ENCODE measurements at regions not wholly inside any gene's neighbourhood (a gene's known extent, or its start where the extent isn't known, plus 50 kb on each side); places are given as distances from the start of the nearest gene placed in this dataset.

- Histone ChIP-seq H2BK12ac (ENCODE audit: insufficient read length, low read depth, low read length) (no peak overlapping the region), H3K56ac (ENCODE audit: insufficient read length, low read depth, low read length) (no peak overlapping the region), H3K4me1 (ENCODE audit: insufficient read depth, low read length) (no peaks in the 10 kb centered on the region), H2AFZ (ENCODE audit: low read length) (no peak overlapping the region), H3K14ac (ENCODE audit: insufficient read depth, low read length) (no peak overlapping the region), H3K23me2 (ENCODE audit: insufficient read length, low read depth, low read length, poor library complexity, severe bottlenecking) (no peaks in the 10 kb centered on the region), H4K91ac (ENCODE audit: insufficient read length, low read depth, low read length) (no peak overlapping the region), H3K4me2 (ENCODE audit: insufficient read depth, insufficient read length, low read length) (no peak overlapping the region), H2AK5ac (ENCODE audit: insufficient read length, low read length) (no peak overlapping the region), H3K4ac (ENCODE audit: low read depth, low read length) (no peak overlapping the region), H3T11ph (ENCODE audit: low read length) (no peak overlapping the region), H4K8ac (replicated peaks; ENCODE audit: insufficient read length, low read depth, low read length) (no peak overlapping the region), H4K20me1 (ENCODE audit: control insufficient read depth, insufficient read depth, insufficient read length) (no peaks in the 10 kb centered on the region), H3K9me3 (ENCODE audit: control insufficient read depth, low read depth, low read length) (no peaks in the 10 kb centered on the region), H3K27ac (ENCODE audit: insufficient read length, low read depth, low read length) (no peak overlapping the region), H3K9ac (ENCODE audit: extremely low read depth, insufficient read length, low read length) (no peak overlapping the region), H3K18ac (ENCODE audit: insufficient read length, low read depth, low read length) (no peak overlapping the region), H3K79me2 (ENCODE audit: insufficient read depth, low read length) (no peaks in the 10 kb centered on the region), H2BK20ac (ENCODE audit: low read depth, low read length, poor library complexity, severe bottlenecking) (no peak overlapping the region), H4K5ac (ENCODE audit: insufficient read length, low read depth, low read length) (no peak overlapping the region), H2BK5ac (ENCODE audit: insufficient read length, low read length) (no peak overlapping the region), H2BK120ac (ENCODE audit: low read depth, low read length, poor library complexity, severe bottlenecking) (no peak overlapping the region), H2BK15ac (ENCODE audit: low read depth, low read length) (no peak overlapping the region), H3K27me3 (ENCODE audit: insufficient read depth, low read length) (no peaks in the 10 kb centered on the region), H3K23ac (ENCODE audit: insufficient read length, low read depth, low read length) (no peak overlapping the region), H3K79me1 (ENCODE audit: insufficient read depth, low read depth, low read length, poor library complexity, severe bottlenecking) (no peaks in the 10 kb centered on the region)
- TF ChIP-seq CTCF (conservative IDR thresholded peaks at IDR 0.05), result no peak
- peaks cover 11 to 21% of the 10 kb centered on the region in 2 experiments for H3K4me1 Mint-ChIP-seq
- H3K27me3 Mint-ChIP-seq (ENCODE audit: low read depth), result peaks cover 7% of the 10 kb centered on the region
- H3K27ac Mint-ChIP-seq, result no peak overlapping the region
- no peak for DNase-seq
- no peaks in the 10 kb centered on the region; a peak in 1 of 7 replicates for H3K36me3 Mint-ChIP-seq (ENCODE audit: insufficient read depth in 1 of 3, low read depth in 3 of 3)
- peaks cover 9 to 10% of the 10 kb centered on the region in 2 experiments for H3K9me3 Mint-ChIP-seq
- WGBS (ENCODE audit: extremely low coverage, insufficient read length, low lambda C conversion rate), result no CpG with 5 or more reads among the region's 2 CpGs
- H3K4me3 Mint-ChIP-seq, result no peak overlapping the region
These were observed 110.6 kb upstream of the RBBP6 start for GRCh38 chr16:24428756-24429155.
